ENCODE measurements at regions not wholly inside any gene's neighbourhood (a gene's known extent, or its start where the extent isn't known, plus 50 kb on each side); places are given as distances from the start of the nearest gene placed in this dataset.

DNA sequence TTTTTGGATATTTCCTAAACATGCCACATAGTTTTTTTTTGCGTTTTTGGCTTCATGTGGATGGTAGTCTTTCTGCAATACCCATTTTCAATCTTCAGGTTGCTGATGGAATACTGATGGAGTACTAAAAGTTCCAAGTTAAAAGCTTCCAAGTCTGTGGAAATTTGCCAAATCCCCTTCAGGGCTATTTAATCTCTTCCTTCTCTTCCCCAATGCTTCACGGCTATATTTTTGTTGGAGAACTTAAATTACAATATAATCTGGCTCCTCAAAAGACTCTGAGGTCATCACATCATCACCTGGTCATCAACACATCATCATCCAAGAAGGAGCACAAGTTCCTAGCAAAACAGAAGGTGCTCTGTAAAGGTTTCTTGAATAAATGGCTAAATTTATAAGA, 881.0 kb upstream of the TENM4 start:
- FAIRE-seq (no peak), DNase-seq (ENCODE audit: insufficient read length, low spot score) (no peak)
- TF ChIP-seq, protein P1, sequence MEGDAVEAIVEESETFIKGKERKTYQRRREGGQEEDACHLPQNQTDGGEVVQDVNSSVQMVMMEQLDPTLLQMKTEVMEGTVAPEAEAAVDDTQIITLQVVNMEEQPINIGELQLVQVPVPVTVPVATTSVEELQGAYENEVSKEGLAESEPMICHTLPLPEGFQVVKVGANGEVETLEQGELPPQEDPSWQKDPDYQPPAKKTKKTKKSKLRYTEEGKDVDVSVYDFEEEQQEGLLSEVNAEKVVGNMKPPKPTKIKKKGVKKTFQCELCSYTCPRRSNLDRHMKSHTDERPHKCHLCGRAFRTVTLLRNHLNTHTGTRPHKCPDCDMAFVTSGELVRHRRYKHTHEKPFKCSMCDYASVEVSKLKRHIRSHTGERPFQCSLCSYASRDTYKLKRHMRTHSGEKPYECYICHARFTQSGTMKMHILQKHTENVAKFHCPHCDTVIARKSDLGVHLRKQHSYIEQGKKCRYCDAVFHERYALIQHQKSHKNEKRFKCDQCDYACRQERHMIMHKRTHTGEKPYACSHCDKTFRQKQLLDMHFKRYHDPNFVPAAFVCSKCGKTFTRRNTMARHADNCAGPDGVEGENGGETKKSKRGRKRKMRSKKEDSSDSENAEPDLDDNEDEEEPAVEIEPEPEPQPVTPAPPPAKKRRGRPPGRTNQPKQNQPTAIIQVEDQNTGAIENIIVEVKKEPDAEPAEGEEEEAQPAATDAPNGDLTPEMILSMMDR (IDR thresholded peaks at IDR 0.05; ENCODE audit: insufficient read depth, missing control alignments), result no peak

DNA sequence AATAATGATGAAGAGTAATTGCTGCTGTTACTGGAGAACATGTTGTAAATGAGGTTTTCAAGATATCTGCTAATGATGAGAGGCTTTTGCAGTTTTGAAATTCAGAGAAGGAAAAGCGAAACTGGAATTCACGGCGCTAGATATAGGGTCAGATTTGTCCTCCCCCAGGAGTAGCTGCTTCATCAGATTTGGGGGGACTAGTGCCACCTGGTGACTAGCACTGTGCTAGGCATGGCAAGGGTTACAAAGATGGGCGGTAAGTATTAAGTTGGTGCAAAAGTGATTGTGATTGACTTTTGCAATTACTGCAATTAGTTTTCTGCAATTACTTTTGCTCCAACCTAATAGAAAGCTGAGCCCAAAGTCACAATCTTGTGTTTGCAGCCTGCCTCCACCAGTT, 879.9 kb upstream of the TENM4 start:
- FAIRE-seq (no peak), DNase-seq (ENCODE audit: insufficient read length, low spot score) (no peak)
- TF ChIP-seq, protein P1 (IDR thresholded peaks at IDR 0.05; ENCODE audit: insufficient read depth, missing control alignments), result peak; percentile 5

- DNase-seq (ENCODE audit: insufficient read length, low spot score) (no peak), FAIRE-seq (no peak)
- TF ChIP-seq, protein P1 (IDR thresholded peaks at IDR 0.05; ENCODE audit: insufficient read depth, missing control alignments), result no peak
These were observed 879.4 kb upstream of the TENM4 start for GRCh38 chr11:80320226-80320625.

GRCh38 chr11:80317612-80318011, 876.8 kb upstream of the TENM4 start:
- FAIRE-seq, result no peak
- DNase-seq (ENCODE audit: insufficient read length, low spot score), result no peak
- TF ChIP-seq, protein P1 (IDR thresholded peaks at IDR 0.05; ENCODE audit: insufficient read depth, missing control alignments), result no peak

- no peak for FAIRE-seq
- TF ChIP-seq, protein P1 (IDR thresholded peaks at IDR 0.05; ENCODE audit: insufficient read depth, missing control alignments), result no peak
- no peak for DNase-seq (ENCODE audit: insufficient read length, low spot score)
These were observed 874.4 kb upstream of the TENM4 start for GRCh38 chr11:80315200-80315599.

DNA sequence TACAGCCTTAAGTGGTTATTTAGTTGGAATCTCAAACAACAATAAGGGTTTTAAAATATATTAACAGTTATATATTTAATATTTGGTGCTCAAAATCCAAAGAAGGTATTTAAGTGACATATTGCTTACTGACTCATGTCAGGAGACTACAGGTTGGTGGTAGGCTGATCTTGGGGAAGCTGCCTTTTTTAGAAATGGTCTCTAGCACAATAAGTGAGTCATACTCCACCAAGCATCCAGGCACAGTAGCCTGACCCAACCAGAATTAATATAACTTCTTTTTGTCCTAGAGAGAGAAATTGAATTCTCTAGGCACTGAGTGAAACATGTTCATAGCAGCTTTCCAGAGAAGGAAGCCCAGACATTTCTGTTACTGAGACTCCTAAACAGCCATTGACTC, 868.5 kb upstream of the TENM4 start:
- TF ChIP-seq, protein P1 (IDR thresholded peaks at IDR 0.05; ENCODE audit: insufficient read depth, missing control alignments), result no peak
- DNase-seq (ENCODE audit: insufficient read length, low spot score) (no peak), FAIRE-seq (no peak)

DNA sequence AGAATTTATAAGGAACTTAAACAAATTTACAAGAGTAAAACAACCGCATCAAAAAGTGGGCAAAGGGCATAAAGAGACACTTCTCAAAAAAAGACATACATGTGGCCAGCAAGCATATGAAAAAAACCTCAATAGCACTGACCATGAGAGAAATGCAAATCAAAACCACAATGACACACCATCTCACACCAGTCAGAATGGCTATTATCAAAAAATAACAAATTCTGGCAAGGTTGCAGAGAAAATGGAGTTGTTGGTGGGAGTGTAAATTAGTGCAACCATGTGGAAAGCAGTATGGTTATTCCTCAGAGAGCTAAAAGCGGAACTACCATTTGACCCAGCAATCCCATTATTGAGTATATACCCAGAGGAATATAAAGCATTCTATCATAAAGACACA, 866.8 kb upstream of the TENM4 start:
- DNase-seq (ENCODE audit: insufficient read length, low spot score) (no peak), FAIRE-seq (no peak)
- TF ChIP-seq, protein P1 (IDR thresholded peaks at IDR 0.05; ENCODE audit: insufficient read depth, missing control alignments), result no peak
